ENCODE measurements at regions not wholly inside any gene's neighbourhood (a gene's known extent, or its start where the extent isn't known, plus 50 kb on each side); places are given as distances from the start of the nearest gene placed in this dataset.
"Not testable (repeated sequence)": the region's sequence is repeated elsewhere in the genome, so short reads cannot be mapped to it uniquely, and the experiment has no call there.

- not testable (repeated sequence) for H3K4me3 Mint-ChIP-seq; H3K27ac Mint-ChIP-seq; H3K36me3 Mint-ChIP-seq (ENCODE audit: low read depth); H3K9me3 Mint-ChIP-seq; ATAC-seq (replicated peaks); H3K4me1 Mint-ChIP-seq; H3K27me3 Mint-ChIP-seq
Observed at GRCh38 chr18:10179326-10179725, 265.5 kb downstream of the VAPA start.

GRCh38 chr18:10182009-10182624, 268.3 kb downstream of the VAPA start:
- Mint-ChIP-seq H3K4me1 (no peaks in the 10 kb centered on the region), H3K4me3 (no peak overlapping the region), H3K27ac (no peak overlapping the region), H3K9me3 (peaks cover 4% of the 10 kb centered on the region), H3K36me3 (ENCODE audit: low read depth) (no peaks in the 10 kb centered on the region), H3K27me3 (peaks cover 16% of the 10 kb centered on the region)
- ATAC-seq (replicated peaks) = no peak

GRCh38 chr18:10184776-10185175, 269.7 kb upstream of the APCDD1 start:
- peaks cover 4% of the 10 kb centered on the region for H3K9me3 Mint-ChIP-seq
- H3K4me3 Mint-ChIP-seq = no peak overlapping the region
- H3K36me3 Mint-ChIP-seq (ENCODE audit: low read depth) = no peaks in the 10 kb centered on the region
- ATAC-seq (replicated peaks) = no peak
- H3K4me1 Mint-ChIP-seq = no peaks in the 10 kb centered on the region
- peaks cover 19% of the 10 kb centered on the region for H3K27me3 Mint-ChIP-seq
- H3K27ac Mint-ChIP-seq = no peak overlapping the region

GRCh38 chr18:10188971-10189810, 265.2 kb upstream of the APCDD1 start:
- H3K36me3 Mint-ChIP-seq (ENCODE audit: low read depth) = no peaks in the 10 kb centered on the region
- peaks cover 16% of the 10 kb centered on the region for H3K27me3 Mint-ChIP-seq
- no peak overlapping the region for H3K27ac Mint-ChIP-seq
- H3K4me3 Mint-ChIP-seq = no peak overlapping the region
- ATAC-seq (replicated peaks) = no peak
- H3K4me1 Mint-ChIP-seq = no peaks in the 10 kb centered on the region
- peaks cover 4% of the 10 kb centered on the region for H3K9me3 Mint-ChIP-seq

GRCh38 chr18:10190564-10190963, 263.9 kb upstream of the APCDD1 start:
- Mint-ChIP-seq H3K9me3 (no peaks in the 10 kb centered on the region), H3K27me3 (peaks cover 13% of the 10 kb centered on the region), H3K4me3 (no peak overlapping the region), H3K27ac (no peak overlapping the region), H3K36me3 (ENCODE audit: low read depth) (no peaks in the 10 kb centered on the region), H3K4me1 (no peaks in the 10 kb centered on the region)
- no peak for ATAC-seq (replicated peaks)

GRCh38 chr18:10193444-10193843, 261.0 kb upstream of the APCDD1 start:
- no peak for ATAC-seq (replicated peaks)
- no peaks in the 10 kb centered on the region for H3K4me1 Mint-ChIP-seq
- peaks cover 10% of the 10 kb centered on the region for H3K27me3 Mint-ChIP-seq
- H3K27ac Mint-ChIP-seq = no peak overlapping the region
- H3K9me3 Mint-ChIP-seq = no peaks in the 10 kb centered on the region
- H3K4me3 Mint-ChIP-seq = no peak overlapping the region
- no peaks in the 10 kb centered on the region for H3K36me3 Mint-ChIP-seq (ENCODE audit: low read depth)

GRCh38 chr18:10194592-10194991, 259.8 kb upstream of the APCDD1 start:
- Mint-ChIP-seq H3K27ac (no peak overlapping the region), H3K9me3 (no peaks in the 10 kb centered on the region), H3K4me1 (no peaks in the 10 kb centered on the region), H3K36me3 (ENCODE audit: low read depth) (no peaks in the 10 kb centered on the region), H3K4me3 (no peak overlapping the region), H3K27me3 (peaks cover 4% of the 10 kb centered on the region)
- ATAC-seq (replicated peaks) = no peak

- H3K4me1 Mint-ChIP-seq = no peaks in the 10 kb centered on the region
- no peaks in the 10 kb centered on the region for H3K36me3 Mint-ChIP-seq (ENCODE audit: low read depth)
- no peak for ATAC-seq (replicated peaks)
- peaks cover 3% of the 10 kb centered on the region for H3K27me3 Mint-ChIP-seq
- H3K9me3 Mint-ChIP-seq = no peaks in the 10 kb centered on the region
- no peak overlapping the region for H3K27ac Mint-ChIP-seq
- no peak overlapping the region for H3K4me3 Mint-ChIP-seq
Observed at GRCh38 chr18:10195529-10195928, 258.9 kb upstream of the APCDD1 start.

GRCh38 chr18:10197097-10197496, 257.3 kb upstream of the APCDD1 start:
- Mint-ChIP-seq H3K27me3 (peaks cover 3% of the 10 kb centered on the region), H3K27ac (no peak overlapping the region), H3K4me1 (no peaks in the 10 kb centered on the region), H3K9me3 (no peaks in the 10 kb centered on the region), H3K36me3 (ENCODE audit: low read depth) (no peaks in the 10 kb centered on the region), H3K4me3 (no peak overlapping the region)
- no peak for ATAC-seq (replicated peaks)

- Mint-ChIP-seq H3K27me3 (peaks cover 8% of the 10 kb centered on the region), H3K4me1 (no peaks in the 10 kb centered on the region), H3K27ac (no peak overlapping the region), H3K36me3 (ENCODE audit: low read depth) (no peaks in the 10 kb centered on the region), H3K4me3 (no peak overlapping the region), H3K9me3 (no peaks in the 10 kb centered on the region)
- ATAC-seq (replicated peaks) = no peak
Observed at GRCh38 chr18:10201226-10201625, 253.2 kb upstream of the APCDD1 start.

- no peaks in the 10 kb centered on the region for H3K4me1 Mint-ChIP-seq
- peaks cover 12% of the 10 kb centered on the region for H3K27me3 Mint-ChIP-seq
- no peaks in the 10 kb centered on the region for H3K36me3 Mint-ChIP-seq (ENCODE audit: low read depth)
- H3K4me3 Mint-ChIP-seq = no peak overlapping the region
- no peak for ATAC-seq (replicated peaks)
- no peak overlapping the region for H3K27ac Mint-ChIP-seq
- no peaks in the 10 kb centered on the region for H3K9me3 Mint-ChIP-seq
Observed at GRCh38 chr18:10201659-10202058, 252.8 kb upstream of the APCDD1 start.

GRCh38 chr18:10202845-10203321, 251.6 kb upstream of the APCDD1 start:
- Mint-ChIP-seq H3K9me3 (no peaks in the 10 kb centered on the region), H3K4me1 (no peaks in the 10 kb centered on the region), H3K4me3 (no peak overlapping the region), H3K27me3 (peaks cover 12% of the 10 kb centered on the region), H3K36me3 (ENCODE audit: low read depth) (no peaks in the 10 kb centered on the region), H3K27ac (no peak overlapping the region)
- no peak for ATAC-seq (replicated peaks)

GRCh38 chr18:10205151-10205550, 249.3 kb upstream of the APCDD1 start:
- no peak for ATAC-seq (replicated peaks)
- Mint-ChIP-seq H3K27ac (no peak overlapping the region), H3K4me3 (no peak overlapping the region), H3K9me3 (no peaks in the 10 kb centered on the region), H3K27me3 (peaks cover 12% of the 10 kb centered on the region), H3K4me1 (no peaks in the 10 kb centered on the region), H3K36me3 (ENCODE audit: low read depth) (no peaks in the 10 kb centered on the region)

GRCh38 chr18:10207682-10208345, 246.6 kb upstream of the APCDD1 start:
- Mint-ChIP-seq H3K36me3 (ENCODE audit: low read depth) (no peaks in the 10 kb centered on the region), H3K9me3 (no peaks in the 10 kb centered on the region), H3K27me3 (peaks cover 21% of the 10 kb centered on the region), H3K27ac (no peak overlapping the region), H3K4me1 (no peaks in the 10 kb centered on the region), H3K4me3 (no peak overlapping the region)
- ATAC-seq (replicated peaks) = no peak

GRCh38 chr18:10209302-10209701, 245.1 kb upstream of the APCDD1 start:
- H3K9me3 Mint-ChIP-seq = no peaks in the 10 kb centered on the region
- ATAC-seq (replicated peaks) = no peak
- no peak overlapping the region for H3K27ac Mint-ChIP-seq
- no peaks in the 10 kb centered on the region for H3K36me3 Mint-ChIP-seq (ENCODE audit: low read depth)
- H3K4me1 Mint-ChIP-seq = no peaks in the 10 kb centered on the region
- no peak overlapping the region for H3K4me3 Mint-ChIP-seq
- H3K27me3 Mint-ChIP-seq = peaks cover 21% of the 10 kb centered on the region
